ENCODE measurements at regions not wholly inside any gene's neighbourhood (a gene's known extent, or its start where the extent isn't known, plus 50 kb on each side); places are given as distances from the start of the nearest gene placed in this dataset.
"Not testable (repeated sequence)": the region's sequence is repeated elsewhere in the genome, so short reads cannot be mapped to it uniquely, and the experiment has no call there.

DNA sequence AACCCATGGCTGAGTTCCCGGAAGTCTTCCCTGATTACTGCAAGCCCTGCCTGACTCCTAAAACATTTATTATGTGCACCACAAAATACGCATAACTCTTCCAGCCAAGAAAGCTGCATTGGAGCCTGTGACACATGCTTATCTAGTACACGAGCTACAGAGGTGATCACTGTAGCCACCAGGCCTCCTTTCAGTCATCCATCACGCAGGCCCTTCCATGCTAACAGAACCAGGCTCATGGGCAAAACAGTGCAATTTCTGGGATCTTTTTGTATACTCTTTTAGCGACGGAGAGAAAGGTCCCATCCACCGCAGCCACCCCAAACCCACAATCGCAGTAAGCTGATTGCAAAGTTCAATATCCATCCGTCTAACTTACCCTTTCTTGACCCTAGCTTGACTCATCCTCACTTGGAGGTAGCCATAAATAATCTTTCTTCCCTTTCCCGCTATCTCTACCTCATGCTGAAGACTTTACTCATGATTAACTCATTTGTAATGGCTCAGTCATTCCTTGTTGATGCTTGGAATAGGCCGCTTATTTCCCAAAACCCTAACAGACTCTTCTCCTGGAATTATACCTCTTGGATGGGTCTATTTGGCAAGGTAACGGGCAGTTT lies 1203.5 kb downstream of the TYW1 start:
- no peak for DNase-seq

DNA sequence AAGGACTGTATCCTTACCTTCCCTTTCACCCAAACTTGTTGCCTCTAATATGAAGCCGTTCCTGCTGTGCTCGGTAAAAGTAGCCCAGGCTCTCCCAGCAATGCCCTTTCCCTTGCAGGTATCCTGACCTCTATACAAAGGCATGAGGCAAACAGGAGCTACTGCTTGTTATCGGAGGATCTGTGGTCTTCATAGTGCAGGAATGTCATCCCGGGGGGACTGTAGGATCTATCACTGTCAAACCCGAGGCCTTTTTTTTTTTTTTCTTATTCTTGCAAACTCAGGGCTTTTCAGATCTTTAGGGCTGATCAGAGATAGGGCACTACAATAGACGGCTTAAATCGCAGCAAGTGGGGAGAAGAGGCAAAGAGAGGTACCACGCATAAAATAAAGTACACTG lies 1206.6 kb downstream of the TYW1 start:
- no peak for DNase-seq

DNA sequence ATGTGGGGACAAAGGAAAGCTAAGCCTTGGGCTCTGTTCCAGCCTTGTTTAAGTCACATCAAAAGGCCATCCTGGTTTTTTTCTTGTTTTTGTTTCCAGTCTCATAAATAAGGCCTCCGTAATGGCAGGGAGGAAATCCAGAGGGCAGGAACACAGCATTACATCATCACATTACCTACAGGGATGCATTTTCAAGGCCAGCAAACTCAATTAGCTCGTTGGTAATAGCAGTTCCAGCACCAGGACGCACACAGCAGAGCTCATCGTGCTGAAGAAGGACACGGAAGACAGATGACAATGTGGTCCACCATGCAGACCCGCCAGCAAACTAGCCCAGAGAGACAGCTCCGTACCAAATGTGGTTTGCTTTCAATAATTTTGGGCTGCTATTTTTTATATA lies 1209.2 kb downstream of the TYW1 start:
- DNase-seq, result no peak

- DNase-seq, result no peak
Measured at GRCh38 chr7:68206946-68207485, 1210.4 kb downstream of the TYW1 start.

- no peak for DNase-seq
Measured at GRCh38 chr7:68207676-68208075, 1211.0 kb downstream of the TYW1 start.

- DNase-seq, result no peak
Measured at GRCh38 chr7:68209486-68209885, 1212.9 kb downstream of the TYW1 start.

DNA sequence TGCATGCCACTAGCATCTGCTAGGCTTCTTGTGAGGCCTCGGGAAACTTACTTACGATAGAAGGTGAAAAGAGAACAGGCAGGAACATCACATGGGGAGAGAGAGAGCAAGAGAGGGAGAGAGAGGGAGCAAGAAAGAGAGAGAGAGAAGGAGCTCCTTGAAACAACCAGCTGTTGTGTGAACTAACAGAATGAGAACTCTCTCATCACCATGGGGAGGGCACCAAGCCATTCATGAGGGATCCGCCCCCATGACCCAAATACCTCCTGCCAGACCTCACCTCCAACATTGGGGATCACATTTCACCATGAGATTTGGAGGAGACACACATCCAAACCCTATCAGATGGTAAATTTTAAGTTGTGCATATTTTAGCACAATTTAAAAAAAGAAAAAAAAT lies 1217.2 kb downstream of the TYW1 start:
- DNase-seq, result no peak

DNA sequence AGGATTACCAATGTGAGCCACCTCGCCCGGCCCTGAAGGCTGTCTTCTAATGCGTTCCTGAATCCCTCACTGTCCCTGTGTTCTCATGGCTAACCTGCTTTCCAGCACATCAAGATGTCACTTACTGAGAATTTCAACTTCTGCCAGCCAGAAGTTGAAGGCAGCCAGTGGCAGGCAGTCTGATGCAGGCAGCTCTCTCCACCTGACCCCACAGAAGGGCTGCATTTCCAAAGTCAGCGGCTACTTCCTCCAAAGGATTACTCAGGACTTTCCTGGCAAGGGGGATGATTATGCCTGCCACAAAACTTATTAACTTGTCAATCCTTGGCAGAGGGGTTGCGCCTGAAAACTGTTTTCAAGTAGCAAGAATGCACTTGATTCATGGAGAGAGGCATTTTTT lies 1219.4 kb downstream of the TYW1 start:
- DNase-seq, result no peak

GRCh38 chr7:68217426-68217825 lies 1220.8 kb downstream of the TYW1 start:
- no peak for DNase-seq

DNA sequence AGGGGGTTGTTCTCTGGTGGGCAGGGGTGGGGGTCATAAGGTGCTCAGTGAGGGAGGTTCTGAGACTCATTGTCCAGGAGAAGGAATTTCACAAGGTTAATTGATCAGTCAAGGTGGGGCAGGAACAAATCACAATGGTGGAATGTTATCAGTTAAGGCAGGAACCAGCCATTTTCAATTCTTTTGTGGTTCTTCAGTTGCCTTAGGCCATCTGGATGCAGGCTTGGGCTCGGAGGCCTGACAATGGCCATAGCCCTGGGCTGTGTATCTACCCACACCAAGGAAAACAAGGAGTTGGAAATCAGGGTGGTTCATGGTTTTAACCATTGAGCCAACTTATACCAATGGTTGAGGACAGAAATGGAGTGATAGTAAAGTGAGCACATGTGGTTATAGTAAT lies 1221.8 kb downstream of the TYW1 start:
- no peak for DNase-seq

DNA sequence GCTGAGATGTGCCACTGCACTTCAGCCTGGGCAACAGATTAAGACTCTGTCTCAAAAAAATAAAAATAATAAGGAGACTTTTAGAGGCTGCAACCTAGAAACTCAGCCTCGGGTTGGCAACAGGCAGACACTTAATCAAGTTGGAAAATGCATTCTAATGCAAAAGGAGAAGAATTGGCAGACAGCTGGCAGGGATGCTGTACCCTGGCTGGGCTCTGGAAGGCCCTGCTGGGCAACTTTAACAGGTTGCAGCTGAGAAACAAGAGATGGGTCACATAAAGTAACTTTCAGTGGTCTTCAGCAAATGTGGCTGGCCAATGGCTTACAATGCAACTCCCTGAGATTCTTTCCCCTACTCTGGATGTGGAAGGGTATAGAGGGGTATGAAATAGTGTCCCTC lies 1225.7 kb downstream of the TYW1 start:
- no peak for DNase-seq

DNA sequence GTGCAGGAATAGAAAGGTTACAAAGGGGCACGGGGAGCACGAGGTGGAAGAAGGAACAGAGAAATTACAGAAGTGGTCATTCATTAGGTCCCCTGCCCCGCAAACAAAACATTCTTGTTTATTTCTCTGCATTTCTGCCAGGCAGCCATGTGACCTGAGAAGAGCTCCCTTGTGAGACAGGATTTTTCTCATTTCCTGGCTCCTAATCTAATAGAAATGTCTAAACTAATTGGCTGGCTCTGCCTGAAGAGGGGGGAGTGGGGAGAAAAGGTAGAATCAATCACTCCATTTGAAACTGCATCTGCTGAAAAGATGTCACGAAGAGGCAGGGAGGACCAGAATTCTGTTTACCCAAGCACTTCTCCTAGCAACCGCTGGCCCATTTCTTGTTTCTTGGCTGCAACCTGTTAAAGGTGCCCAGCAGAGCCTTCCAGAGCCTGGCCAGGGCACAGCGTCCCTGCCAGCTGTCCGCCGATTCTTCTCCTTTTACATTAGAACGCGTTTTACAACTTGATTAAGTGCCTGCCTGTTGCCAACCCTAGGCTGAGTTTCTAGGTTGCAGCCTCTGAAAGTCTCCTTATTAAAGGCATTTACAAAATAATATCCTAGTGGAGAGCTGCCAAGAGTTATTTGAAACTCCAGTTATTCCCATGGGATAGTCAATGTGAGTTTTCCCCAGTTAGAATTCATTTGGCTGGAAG lies 1227.6 kb downstream of the TYW1 start:
- no peak for DNase-seq

DNA sequence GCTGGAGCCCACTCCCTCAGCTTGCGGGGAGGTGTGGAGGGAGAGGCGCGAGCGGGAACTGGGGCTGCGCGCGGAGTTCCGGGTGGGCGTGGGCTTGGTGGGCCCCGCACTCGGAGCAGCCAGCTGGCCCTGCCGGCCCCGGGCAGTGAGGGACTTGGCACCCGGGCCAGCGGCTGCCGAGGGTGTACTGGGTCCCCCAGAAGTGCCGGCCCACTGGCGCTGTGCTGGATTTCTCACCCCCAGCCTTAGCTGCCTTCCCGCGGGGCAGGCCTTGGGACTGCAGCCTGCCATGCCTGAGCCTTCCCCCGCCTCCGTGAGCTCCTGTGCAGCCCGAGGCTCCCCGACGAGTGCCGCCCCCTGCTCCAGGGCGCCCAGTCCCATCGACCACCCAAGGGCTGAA lies 1234.4 kb downstream of the TYW1 start:
- not testable (repeated sequence) for DNase-seq

DNA sequence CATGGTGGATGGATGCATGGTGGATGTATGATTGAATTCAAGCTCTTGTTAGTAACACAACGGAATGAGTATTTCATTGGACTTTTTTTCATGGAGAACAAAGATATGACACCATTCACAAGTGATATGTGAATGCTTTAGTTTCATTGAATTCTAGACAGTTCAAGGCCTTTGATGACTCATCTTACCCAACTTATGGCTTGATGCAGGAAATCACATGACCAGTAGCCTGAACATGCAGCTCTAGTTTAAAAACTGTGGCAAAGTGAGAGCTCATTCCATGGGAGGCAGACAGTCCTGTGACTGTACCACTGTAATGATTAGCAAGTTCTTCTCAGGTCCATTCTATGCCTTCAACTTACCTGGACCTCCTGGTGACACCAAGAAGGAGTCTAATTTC lies 1239.3 kb downstream of the TYW1 start:
- DNase-seq, result no peak

DNA sequence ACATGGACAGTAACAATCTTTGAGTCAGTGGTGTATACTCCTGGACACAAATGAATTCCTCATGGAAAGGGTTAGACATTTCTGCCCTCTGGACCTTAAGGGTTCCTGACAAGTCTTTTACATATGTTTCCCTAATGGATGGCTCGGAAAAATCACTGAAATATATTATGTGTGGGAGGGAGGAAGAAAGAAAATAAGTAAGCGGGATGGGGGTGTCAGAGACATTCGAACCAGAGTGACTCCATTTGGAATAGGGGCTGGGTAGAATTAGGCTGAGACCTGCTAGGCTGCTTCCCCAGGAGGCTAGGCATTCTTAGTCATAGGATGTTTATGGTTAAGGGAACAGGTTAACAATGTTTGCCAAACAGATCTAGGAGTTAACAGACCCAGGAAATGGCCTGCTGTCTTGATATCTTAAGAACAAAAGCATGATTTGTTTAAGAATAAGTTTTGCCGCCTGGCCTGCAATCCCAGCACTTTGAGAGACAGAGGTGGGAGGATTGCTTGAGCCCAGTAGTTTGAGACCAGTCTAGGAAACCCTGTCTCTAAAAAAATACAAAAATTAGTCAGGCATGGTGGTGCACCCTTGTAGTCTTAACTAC lies 1241.7 kb downstream of the TYW1 start:
- no peak for DNase-seq

GRCh38 chr7:68243128-68243527 lies 1246.5 kb downstream of the TYW1 start:
- DNase-seq, result no peak

GRCh38 chr7:68244389-68244788 lies 1247.8 kb downstream of the TYW1 start:
- no peak for DNase-seq

GRCh38 chr7:68245688-68246087 lies 1249.1 kb downstream of the TYW1 start:
- no peak for DNase-seq

DNA sequence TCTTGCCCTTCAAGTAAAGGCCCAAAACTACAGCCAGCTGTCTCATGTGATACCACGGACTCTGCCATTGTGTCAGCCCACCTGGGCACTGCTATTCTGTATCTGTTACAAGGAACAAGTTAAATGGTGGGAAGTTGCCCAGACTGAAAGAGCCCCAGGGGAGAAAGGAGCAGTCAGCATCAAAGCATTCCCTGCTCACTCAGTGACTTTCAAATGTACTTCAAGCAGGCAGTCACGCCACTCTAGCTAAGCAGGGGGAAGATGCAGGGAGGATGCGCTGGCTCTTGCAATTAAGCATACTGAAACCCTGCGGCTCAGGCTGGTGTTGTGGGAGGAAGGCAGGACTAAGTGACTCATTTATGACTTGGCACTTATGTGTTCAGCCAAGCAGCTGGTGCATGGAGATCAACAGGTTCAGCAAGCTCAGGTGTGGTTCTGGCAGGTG lies 1249.6 kb downstream of the TYW1 start:
- DNase-seq, result no peak

DNA sequence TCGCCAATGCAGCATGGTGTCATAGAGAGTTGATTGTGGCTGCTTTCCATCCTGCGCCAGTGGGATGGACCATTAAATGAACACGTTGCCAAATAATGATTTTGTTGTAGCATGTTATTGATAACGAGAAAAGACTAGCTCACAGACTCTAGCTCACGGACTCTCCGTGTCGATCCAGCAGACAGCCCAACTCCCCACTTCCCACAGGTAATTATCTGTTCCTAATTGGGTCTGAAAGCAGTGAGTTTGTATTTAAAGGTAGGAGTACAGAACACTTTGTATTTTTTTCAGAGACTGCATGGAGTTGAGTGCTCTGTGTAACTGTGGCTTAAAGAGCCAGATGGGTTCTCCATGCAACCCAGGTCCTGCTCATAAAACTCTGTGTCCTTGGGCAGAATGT lies 1250.5 kb downstream of the TYW1 start:
- DNase-seq, result no peak

- no peak for DNase-seq
Measured at GRCh38 chr7:68247571-68247970, 1250.9 kb downstream of the TYW1 start.

- no peak for DNase-seq
Measured at GRCh38 chr7:68248973-68249372, 1252.3 kb downstream of the TYW1 start.

DNA sequence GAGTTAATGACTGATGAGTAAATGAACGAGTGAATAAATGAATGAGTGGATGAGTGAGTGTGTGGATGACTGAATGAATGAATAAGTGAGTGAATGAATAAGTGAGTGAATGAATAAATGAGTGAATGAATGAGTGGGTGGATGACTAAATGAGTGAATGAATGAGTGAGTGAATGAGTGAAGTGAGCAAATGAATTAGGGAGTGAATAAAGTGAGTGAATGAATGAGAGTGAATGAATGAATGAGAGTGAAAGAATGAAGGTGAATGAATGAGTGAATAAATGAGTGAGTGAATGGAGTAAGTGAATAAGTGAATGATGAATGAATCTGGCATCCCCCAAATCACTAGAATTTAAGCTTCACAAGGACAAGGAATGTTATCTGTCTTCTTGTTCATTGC lies 1253.0 kb downstream of the TYW1 start:
- no peak for DNase-seq

GRCh38 chr7:68250143-68250542 lies 1253.5 kb downstream of the TYW1 start:
- DNase-seq, result no peak

Measured in CD4-positive, alpha-beta T cell treated with Interferon alpha-2 for 1 hour (primary cell).